Tibial artery (tissue), 4 donors: ENCODE measurements at regions not wholly inside any gene's neighbourhood (a gene's known extent, or its start where the extent isn't known, plus 50 kb on each side); places are given as distances from the start of the nearest gene placed in this dataset.

Experiments used
- DNase-seq, 2 donors: peaks; one replicate each; pipeline ENCODE4 v3.0.0-alpha.2; 2019
- H3K27ac ChIP-seq, 2 donors: fragments of 200-600 bp; sonication (generic) in 1 of 2; 1 replicate in 1 of 2; 2 replicates in 1 of 2; pipeline ENCODE4 v1.5.1; 2018 to 2019; ENCODE audit warnings: mild to moderate bottlenecking in 1 of 2
- H3K27me3 ChIP-seq, 2 donors: fragments of 200-600 bp; sonication (generic) in 1 of 2; one replicate each; pipeline versions ENCODE4 v1.5.1 to v1.6.0; 2016 to 2019
- H3K36me3 ChIP-seq, 3 donors: fragments of 200-600 bp; sonication (generic) in 2 of 3; one replicate each; pipeline ENCODE4 v1.5.1; 2016 to 2019; ENCODE audit warnings: mild to moderate bottlenecking in 2 of 3
- H3K4me1 ChIP-seq, 4 donors: fragments of 200-600 bp; sonication (generic) in 2 of 4; 1 replicate in 3 of 4; 2 replicates in 1 of 4; pipeline ENCODE4 v1.5.1; 2016 to 2019
- H3K4me3 ChIP-seq, 2 donors: fragments of 200-600 bp; sonication (generic) in 1 of 2; 1 replicate in 1 of 2; 2 replicates in 1 of 2; pipeline ENCODE4 v1.5.1; 2018 to 2019; ENCODE audit warnings: mild to moderate bottlenecking in 2 of 2
- H3K9me3 ChIP-seq, 3 donors: fragments of 200-600 bp; sonication (generic) in 1 of 3; one replicate each; pipeline ENCODE4 v1.5.1; 2016 to 2019
- CTCF ChIP-seq, 2 experiments: fragments of 200-600 bp in 1 of 2; fragments of 450-650 bp in 1 of 2; IDR thresholded peaks; one replicate each; pipeline ENCODE4 v1.5.1; 2017 to 2019; ENCODE audit warnings: antibody characterized with exemption in 2 of 2, mild to moderate bottlenecking in 1 of 2, moderate library complexity in 1 of 2
- intact Hi-C: fragments of 100-400 bp; cut with DNase I; formaldehyde crosslinking; loops from one replicate; pipeline ENCODE4 v1.15.0; 2023; ENCODE audit warnings: low total_unique reads

- no peak for TF ChIP-seq CTCF (IDR thresholded peaks at IDR 0.05)
- intact Hi-C loops, result no loop called here
- Histone ChIP-seq H3K27me3 (no peaks in the 10 kb centered on the region), H3K4me1 (peaks cover 0 to 3% (median 0%) of the 10 kb centered on the region in 4 donors), H3K36me3 (no peaks in the 10 kb centered on the region), H3K4me3 (no peak overlapping the region), H3K27ac (no peak overlapping the region), H3K9me3 (peaks cover 0 to 19% (median 8%) of the 10 kb centered on the region in 3 donors)
- peak; percentile 70 to 73 for DNase-seq
Measured at GRCh38 chr5:87829217-87829551, 416.5 kb upstream of the CCNH start.

- Histone ChIP-seq H3K4me3 (no peak overlapping the region), H3K27me3 (no peaks in the 10 kb centered on the region), H3K36me3 (no peaks in the 10 kb centered on the region), H3K27ac (no peak overlapping the region), H3K9me3 (peaks cover 0 to 19% (median 8%) of the 10 kb centered on the region in 3 donors), H3K4me1 (peaks cover 0 to 3% (median 0%) of the 10 kb centered on the region in 4 donors)
- no peak for DNase-seq
- TF ChIP-seq CTCF (IDR thresholded peaks at IDR 0.05), result no peak
- intact Hi-C loops, result no loop called here
Measured at GRCh38 chr5:87828545-87829216, 416.0 kb upstream of the CCNH start.

- no peak for TF ChIP-seq CTCF (IDR thresholded peaks at IDR 0.05)
- Histone ChIP-seq H3K9me3 (peaks cover 0 to 12% (median 8%) of the 10 kb centered on the region in 3 donors), H3K27me3 (no peaks in the 10 kb centered on the region), H3K27ac (no peak overlapping the region), H3K36me3 (no peaks in the 10 kb centered on the region), H3K4me3 (no peak overlapping the region), H3K4me1 (peaks cover 0 to 3% (median 0%) of the 10 kb centered on the region in 4 donors)
- no peak for DNase-seq
- intact Hi-C loops, result no loop called here
Measured at GRCh38 chr5:87827539-87827938, 414.8 kb upstream of the CCNH start.

DNA sequence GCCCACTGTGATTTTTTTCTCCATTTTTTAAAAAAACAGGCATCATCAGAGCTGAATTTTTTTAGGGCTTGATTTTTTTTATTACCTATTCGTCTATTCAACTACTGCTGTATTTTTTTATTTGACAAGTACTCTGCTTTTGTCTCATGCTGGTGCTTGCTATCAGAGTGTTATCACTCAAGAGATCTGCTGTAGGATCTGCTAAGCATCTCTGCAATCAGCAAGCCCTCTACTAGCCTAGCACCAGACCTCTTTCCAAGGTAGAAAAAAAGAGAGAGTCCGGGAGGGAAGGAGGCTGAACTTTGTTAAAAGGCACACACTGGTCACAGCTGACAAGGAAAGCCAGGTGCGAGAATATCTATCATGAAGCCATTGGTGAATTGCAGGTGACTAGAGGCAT, 413.8 kb upstream of the CCNH start:
- Histone ChIP-seq H3K27ac (no peak overlapping the region), H3K27me3 (no peaks in the 10 kb centered on the region), H3K4me3 (no peak overlapping the region), H3K9me3 (peaks cover 0 to 7% (median 3%) of the 10 kb centered on the region in 3 donors), H3K4me1 (peaks cover 0 to 3% (median 0%) of the 10 kb centered on the region in 4 donors), H3K36me3 (no peaks in the 10 kb centered on the region)
- intact Hi-C loops, result no loop called here
- no peak for TF ChIP-seq CTCF (IDR thresholded peaks at IDR 0.05)
- DNase-seq, result no peak

DNA sequence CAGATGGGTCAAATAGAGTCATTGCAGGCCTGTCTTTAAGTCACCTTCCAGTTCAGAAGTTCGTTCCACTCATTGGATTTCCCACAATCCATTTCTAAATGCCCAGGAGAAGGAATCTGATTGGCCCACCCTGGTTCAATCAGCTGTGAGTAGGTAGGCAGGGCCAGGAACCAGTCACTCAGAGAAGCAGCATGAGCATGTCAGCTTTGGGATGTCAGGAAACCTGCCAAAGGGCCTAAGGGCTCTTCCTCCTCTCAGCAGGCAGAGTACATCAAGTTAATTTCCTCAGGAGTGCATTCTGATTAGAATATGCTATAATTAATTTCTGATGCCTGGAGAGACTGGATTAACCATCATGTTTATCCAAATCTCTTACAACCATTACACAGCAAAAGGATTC, 412.9 kb upstream of the CCNH start:
- no peak overlapping the region for H3K4me3 ChIP-seq
- DNase-seq, result no peak
- no peaks in the 10 kb centered on the region for H3K27me3 ChIP-seq
- no peak overlapping the region for H3K27ac ChIP-seq
- no peaks in the 10 kb centered on the region for H3K36me3 ChIP-seq
- no peak for TF ChIP-seq CTCF (IDR thresholded peaks at IDR 0.05)
- H3K4me1 ChIP-seq, result peaks cover 0 to 3% (median 0%) of the 10 kb centered on the region in 4 donors
- intact Hi-C loops, result no loop called here
- H3K9me3 ChIP-seq, result no peaks in the 10 kb centered on the region

DNA sequence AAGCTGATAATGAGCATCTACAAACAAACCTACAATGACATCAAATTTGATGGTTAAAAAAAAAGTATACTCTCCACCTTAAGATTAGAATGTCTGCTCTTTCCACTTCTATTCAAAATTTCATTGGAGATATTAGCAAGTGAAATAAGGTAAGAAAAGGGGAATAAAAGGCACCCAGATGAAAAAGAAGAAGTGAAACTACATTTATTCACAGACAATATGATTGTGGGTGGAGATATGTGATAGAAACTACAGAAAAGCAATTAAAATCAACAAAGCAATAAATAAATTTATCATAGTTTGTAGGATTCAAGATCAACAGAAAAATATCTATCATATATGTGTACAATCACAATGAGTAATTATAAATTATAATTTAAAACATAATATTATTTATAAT, 395.1 kb upstream of the CCNH start:
- TF ChIP-seq CTCF (IDR thresholded peaks at IDR 0.05), result no peak
- H3K36me3 ChIP-seq, result no peaks in the 10 kb centered on the region
- intact Hi-C loops, result no loop called here
- H3K4me3 ChIP-seq, result no peak overlapping the region
- H3K4me1 ChIP-seq, result no peaks in the 10 kb centered on the region
- no peak overlapping the region for H3K27ac ChIP-seq
- no peak for DNase-seq
- H3K27me3 ChIP-seq, result no peaks in the 10 kb centered on the region
- no peaks in the 10 kb centered on the region for H3K9me3 ChIP-seq
